ENCODE measurements at regions not wholly inside any gene's neighbourhood (a gene's known extent, or its start where the extent isn't known, plus 50 kb on each side); places are given as distances from the start of the nearest gene placed in this dataset.

GRCh38 chr4:104905065-104905464, 241.6 kb upstream of the TET2 start:
- TF ChIP-seq EZH2 (IDR thresholded peaks at IDR 0.05; ENCODE audit: low read length, unreplicated experiment) (no peak), CTCF (conservative IDR thresholded peaks at IDR 0.05; ENCODE audit: low read depth, low read length) (no peak)

All from PC-3 (cell line).